ENCODE measurements at regions not wholly inside any gene's neighbourhood (a gene's known extent, or its start where the extent isn't known, plus 50 kb on each side); places are given as distances from the start of the nearest gene placed in this dataset.

- TF ChIP-seq, protein P1, sequence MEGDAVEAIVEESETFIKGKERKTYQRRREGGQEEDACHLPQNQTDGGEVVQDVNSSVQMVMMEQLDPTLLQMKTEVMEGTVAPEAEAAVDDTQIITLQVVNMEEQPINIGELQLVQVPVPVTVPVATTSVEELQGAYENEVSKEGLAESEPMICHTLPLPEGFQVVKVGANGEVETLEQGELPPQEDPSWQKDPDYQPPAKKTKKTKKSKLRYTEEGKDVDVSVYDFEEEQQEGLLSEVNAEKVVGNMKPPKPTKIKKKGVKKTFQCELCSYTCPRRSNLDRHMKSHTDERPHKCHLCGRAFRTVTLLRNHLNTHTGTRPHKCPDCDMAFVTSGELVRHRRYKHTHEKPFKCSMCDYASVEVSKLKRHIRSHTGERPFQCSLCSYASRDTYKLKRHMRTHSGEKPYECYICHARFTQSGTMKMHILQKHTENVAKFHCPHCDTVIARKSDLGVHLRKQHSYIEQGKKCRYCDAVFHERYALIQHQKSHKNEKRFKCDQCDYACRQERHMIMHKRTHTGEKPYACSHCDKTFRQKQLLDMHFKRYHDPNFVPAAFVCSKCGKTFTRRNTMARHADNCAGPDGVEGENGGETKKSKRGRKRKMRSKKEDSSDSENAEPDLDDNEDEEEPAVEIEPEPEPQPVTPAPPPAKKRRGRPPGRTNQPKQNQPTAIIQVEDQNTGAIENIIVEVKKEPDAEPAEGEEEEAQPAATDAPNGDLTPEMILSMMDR (IDR thresholded peaks at IDR 0.05; ENCODE audit: low read depth, low read length), result no peak
- TF ChIP-seq EZH2phosphoT487 (IDR thresholded peaks at IDR 0.05; ENCODE audit: low read depth), result no peak
Observed at GRCh38 chr12:77734214-77734883, 96.3 kb upstream of the NAV3 start.
